K562 (cell line): ENCODE measurements at regions not wholly inside any gene's neighbourhood (a gene's known extent, or its start where the extent isn't known, plus 50 kb on each side); places are given as distances from the start of the nearest gene placed in this dataset.

Experiments
- ATAC-seq: fragments of 200-7000 bp; cut with Tn5 transposase; 3 replicates; pipeline ENCODE4 v1.9.1; 2020; ENCODE audit warnings: moderate library complexity
- BruUV-seq: library from RNA; stranded (reverse); fragments of 400-500 nt; replicated peaks from 2 replicates; lab custom pipeline; 2021; lab: Mats Ljungman, UMichigan
- CTCF ChIA-PET: fragments of 300-600 bp; formaldehyde crosslinking; extraction: SDS; loops from one replicate; lab custom pipeline; 2021; ENCODE audit warnings: low intra/inter-chr PET ratio; lab: Yijun Ruan, JAX
- POLR2A ChIA-PET: fragments of 300-600, 350-650 bp; sonication (Branson Sonifier 250); formaldehyde crosslinking; extraction: SDS; loops from one replicate; lab custom pipeline; 2021; ENCODE audit warnings: antibody characterized with exemption, inconsistent platforms; lab: Yijun Ruan, JAX
- DNase-seq, 4 experiments: peaks; one replicate each; pipeline versions ENCODE4 v3.0.0 to v3.0.0-alpha.2; 2011 to 2018; ENCODE audit warnings: low spot score in 3 of 4, mixed read lengths in 3 of 4; ENCODE audit errors: extremely low read depth in 1 of 4
- FAIRE-seq: peaks from 2 replicates; lab custom pipeline; 2011; peaks lifted over from hg19 to GRCh38; lab: Jason Lieb, UNC
- H2AFZ ChIP-seq: 2 replicates; pipeline ENCODE4 v1.6.0; 2011; ENCODE audit warnings: low read depth, low read length, control low read depth, inconsistent platforms
- H3K27ac ChIP-seq: fragments of 200-600 bp; 3 replicates; pipeline ENCODE4 v1.8.0; 2011; ENCODE audit warnings: low read depth, mild to moderate bottlenecking, control low read depth, inconsistent platforms, low read length, moderate library complexity, mixed read lengths; ENCODE audit errors: extremely low read depth
- H3K27me3 ChIP-seq, 2 experiments: fragments of 300-600 bp in 1 of 2; 2 replicates in 1 of 2; 3 replicates in 1 of 2; pipeline versions ENCODE4 v1.6.0 to v1.8.0; 2011; ENCODE audit warnings: inconsistent platforms in 2 of 2, low read length in 2 of 2, mild to moderate bottlenecking in 1 of 2, mixed read lengths in 1 of 2, moderate library complexity in 1 of 2; ENCODE audit not compliant: control insufficient read depth in 2 of 2, insufficient read depth in 2 of 2
- H3K36me3 ChIP-seq: fragments of 300-600 bp; 3 replicates; pipeline ENCODE4 v1.8.0; 2011; ENCODE audit warnings: mild to moderate bottlenecking, low read length, inconsistent platforms; ENCODE audit not compliant: control insufficient read depth, insufficient read depth
- H3K4me1 ChIP-seq, 2 experiments: fragments of 200-600 bp in 1 of 2; replicated peaks in 1 of 2; 2 replicates in 1 of 2; 3 replicates in 1 of 2; pipeline versions ENCODE4 v1.5.1 to v1.8.0; 2011; ENCODE audit warnings: inconsistent platforms in 2 of 2, low read length in 2 of 2, mild to moderate bottlenecking in 1 of 2, mixed read lengths in 1 of 2, moderate library complexity in 1 of 2; ENCODE audit not compliant: control insufficient read depth in 2 of 2, insufficient read depth in 2 of 2
- H3K4me2 ChIP-seq: 2 replicates; pipeline ENCODE4 v1.6.1; 2011; ENCODE audit warnings: low read length, control low read depth, inconsistent platforms, mixed read lengths; ENCODE audit not compliant: insufficient read depth
- H3K4me3 ChIP-seq: fragments of 200-600 bp; sonication (generic), shearing (Covaris generic); 2 replicates; pipeline ENCODE4 v1.5.1; 2016; ENCODE audit warnings: control low read depth, inconsistent platforms
- H3K79me2 ChIP-seq: fragments of 200-600 bp; 3 replicates; pipeline ENCODE4 v1.8.0; 2011; ENCODE audit warnings: low read length, inconsistent platforms; ENCODE audit not compliant: control insufficient read depth, insufficient read depth
- H3K9ac ChIP-seq, 2 experiments: 2 replicates each; pipeline versions ENCODE4 v1.6.0 to v1.6.1; 2011; ENCODE audit warnings: low read depth in 2 of 2, low read length in 2 of 2, control low read depth in 1 of 2, inconsistent platforms in 1 of 2, mild to moderate bottlenecking in 1 of 2, mixed read lengths in 1 of 2; ENCODE audit not compliant: insufficient read depth in 1 of 2
- H3K9me1 ChIP-seq: one replicate; pipeline ENCODE4 v1.6.0; 2011; ENCODE audit warnings: inconsistent platforms, mild to moderate bottlenecking, low read length, moderate library complexity; ENCODE audit not compliant: control insufficient read depth, insufficient read depth
- H3K9me3 ChIP-seq: replicated peaks from 2 replicates; pipeline ENCODE4 v1.5.1; 2011; ENCODE audit warnings: low read depth, low read length, inconsistent platforms; ENCODE audit not compliant: control insufficient read depth, insufficient read depth
- H4K20me1 ChIP-seq: replicated peaks from 2 replicates; pipeline ENCODE4 v1.6.1; 2011; ENCODE audit warnings: low read length, inconsistent platforms, mixed read lengths; ENCODE audit not compliant: control insufficient read depth, insufficient read depth
- ADNP ChIP-seq: fragments of 200-800 bp; sonication (Bioruptor generic); IDR thresholded peaks from 2 replicates; pipeline ENCODE4 v1.6.1; 2016; ENCODE audit warnings: missing genetic modification characterization, missing compliant biosample characterization
- ETV5 ChIP-seq: sonication (generic); formaldehyde crosslinking; IDR thresholded peaks from 2 replicates; pipeline ENCODE4 v1.4.0; 2020; ENCODE audit warnings: low read depth, mild to moderate bottlenecking, missing genetic modification reagents
- MNT ChIP-seq, 2 experiments: fragments of 450-650 bp; conservative IDR thresholded peaks; 2 replicates each; pipeline ENCODE4 v1.6.1; 2017; ENCODE audit warnings: mild to moderate bottlenecking in 2 of 2, moderate library complexity in 2 of 2
- ZNF175 ChIP-seq: fragments of 200-800 bp; sonication (Bioruptor generic); IDR thresholded peaks from 2 replicates; pipeline ENCODE4 v1.6.1; 2016; ENCODE audit warnings: low read depth, mild to moderate bottlenecking, missing genetic modification characterization, missing compliant biosample characterization
- ZNF316 ChIP-seq: fragments of 450-650 bp; IDR thresholded peaks from 2 replicates; pipeline ENCODE4 v1.6.1; 2016
- WGBS: fragments of 100-300 bp; shearing (Covaris generic); methylation state at CpG from one replicate; pipeline ENCODE4 v1.1.6; 2016; ENCODE audit warnings: low coverage, mixed read lengths; ENCODE audit not compliant: insufficient coverage; ENCODE audit errors: missing lambda C conversion rate; 5-methylcytosine and 5-hydroxymethylcytosine counted together
- in situ Hi-C: fragments of 300-500 bp; cut with MboI; formaldehyde crosslinking; loops from 4 replicates; pipeline ENCODE4 v1.15.0; 2018; ENCODE audit warnings: inconsistent platforms, mixed read lengths
- intact Hi-C: fragments of 100-400 bp; cut with micrococcal nuclease; formaldehyde crosslinking; loops from 2 replicates; pipeline ENCODE4 v1.14.2; 2022
- TF ChIP-seq, protein P1 (sequence below): sonication (generic); formaldehyde crosslinking; IDR thresholded peaks from 2 replicates; pipeline ENCODE4 v1.8.0; 2023; ENCODE audit warnings: mild to moderate bottlenecking, missing genetic modification reagents
- TF ChIP-seq, protein P2 (sequence below), 2 experiments: fragments of 250-450 bp in 1 of 2; fragments of 450-650 bp in 1 of 2; sonication (Bioruptor Pico) in 1 of 2; IDR thresholded peaks; 2 replicates each; pipeline versions ENCODE4 v1.6.1 to v1.8.0; 2016 to 2021; ENCODE audit warnings: mild to moderate bottlenecking in 2 of 2, moderate library complexity in 2 of 2, missing compliant biosample characterization in 1 of 2, missing genetic modification characterization in 1 of 2

DNA sequence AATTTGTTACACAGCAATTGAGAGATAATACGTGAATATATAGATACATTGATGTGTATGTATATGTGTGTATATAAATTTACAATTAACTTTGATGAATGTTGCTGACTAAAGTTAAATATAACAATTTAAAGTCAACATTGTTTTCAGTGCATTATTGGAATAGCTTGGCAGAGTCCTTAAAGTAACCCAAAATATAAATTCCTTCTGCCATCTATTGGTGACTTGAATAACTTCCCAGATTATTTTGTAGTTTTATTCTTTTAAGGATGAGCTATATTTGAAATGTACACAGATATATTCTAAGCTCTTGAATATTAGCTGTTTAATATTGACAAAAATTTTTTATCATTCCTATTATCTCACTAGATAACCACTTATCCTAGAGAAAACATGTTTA is 298.2 kb upstream of the FSTL5 start:
- no peaks in the 10 kb centered on the region for H3K9me1 ChIP-seq
- in situ Hi-C loops = no loop called here
- no peaks in the 10 kb centered on the region for H4K20me1 ChIP-seq
- H2AFZ ChIP-seq = no peak overlapping the region
- H3K27ac ChIP-seq = no peak overlapping the region
- H3K9me3 ChIP-seq = no peaks in the 10 kb centered on the region
- ATAC-seq = no peak
- intact Hi-C loops = no loop called here
- no peaks in the 10 kb centered on the region for H3K36me3 ChIP-seq
- POLR2A ChIA-PET = no interaction called here
- H3K9ac ChIP-seq = no peak overlapping the region
- TF ChIP-seq MNT (conservative IDR thresholded peaks at IDR 0.05) (no peak), ETV5 (CRISPR knock-in tag) (no peak), ZNF175 (no peak), ZNF316 (no peak), ADNP (tag) (no peak)
- TF ChIP-seq, protein P1, sequence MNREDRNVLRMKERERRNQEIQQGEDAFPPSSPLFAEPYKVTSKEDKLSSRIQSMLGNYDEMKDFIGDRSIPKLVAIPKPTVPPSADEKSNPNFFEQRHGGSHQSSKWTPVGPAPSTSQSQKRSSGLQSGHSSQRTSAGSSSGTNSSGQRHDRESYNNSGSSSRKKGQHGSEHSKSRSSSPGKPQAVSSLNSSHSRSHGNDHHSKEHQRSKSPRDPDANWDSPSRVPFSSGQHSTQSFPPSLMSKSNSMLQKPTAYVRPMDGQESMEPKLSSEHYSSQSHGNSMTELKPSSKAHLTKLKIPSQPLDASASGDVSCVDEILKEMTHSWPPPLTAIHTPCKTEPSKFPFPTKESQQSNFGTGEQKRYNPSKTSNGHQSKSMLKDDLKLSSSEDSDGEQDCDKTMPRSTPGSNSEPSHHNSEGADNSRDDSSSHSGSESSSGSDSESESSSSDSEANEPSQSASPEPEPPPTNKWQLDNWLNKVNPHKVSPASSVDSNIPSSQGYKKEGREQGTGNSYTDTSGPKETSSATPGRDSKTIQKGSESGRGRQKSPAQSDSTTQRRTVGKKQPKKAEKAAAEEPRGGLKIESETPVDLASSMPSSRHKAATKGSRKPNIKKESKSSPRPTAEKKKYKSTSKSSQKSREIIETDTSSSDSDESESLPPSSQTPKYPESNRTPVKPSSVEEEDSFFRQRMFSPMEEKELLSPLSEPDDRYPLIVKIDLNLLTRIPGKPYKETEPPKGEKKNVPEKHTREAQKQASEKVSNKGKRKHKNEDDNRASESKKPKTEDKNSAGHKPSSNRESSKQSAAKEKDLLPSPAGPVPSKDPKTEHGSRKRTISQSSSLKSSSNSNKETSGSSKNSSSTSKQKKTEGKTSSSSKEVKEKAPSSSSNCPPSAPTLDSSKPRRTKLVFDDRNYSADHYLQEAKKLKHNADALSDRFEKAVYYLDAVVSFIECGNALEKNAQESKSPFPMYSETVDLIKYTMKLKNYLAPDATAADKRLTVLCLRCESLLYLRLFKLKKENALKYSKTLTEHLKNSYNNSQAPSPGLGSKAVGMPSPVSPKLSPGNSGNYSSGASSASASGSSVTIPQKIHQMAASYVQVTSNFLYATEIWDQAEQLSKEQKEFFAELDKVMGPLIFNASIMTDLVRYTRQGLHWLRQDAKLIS = no peak
- TF ChIP-seq, protein P2, sequence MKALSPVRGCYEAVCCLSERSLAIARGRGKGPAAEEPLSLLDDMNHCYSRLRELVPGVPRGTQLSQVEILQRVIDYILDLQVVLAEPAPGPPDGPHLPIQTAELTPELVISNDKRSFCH (CRISPR knock-in tag; IDR thresholded peaks at IDR 0.05) = no peak
- TF ChIP-seq, protein P2 (tag; IDR thresholded peaks at IDR 0.05) = no peak
- H3K4me1 ChIP-seq = no peaks in the 10 kb centered on the region
- H3K79me2 ChIP-seq = no peaks in the 10 kb centered on the region
- no TSS peak for BruUV-seq
- H3K4me3 ChIP-seq = no peak overlapping the region
- DNase-seq = no peak
- H3K27me3 ChIP-seq = no peaks in the 10 kb centered on the region
- 0% methylated on average over 1 of the region's 1 CpG for WGBS
- CTCF ChIA-PET = no interaction called here
- no peak overlapping the region for H3K4me2 ChIP-seq
- no peak for FAIRE-seq
